Fibroblast of skin of right biceps (primary cell): ENCODE measurements at regions not wholly inside any gene's neighbourhood (a gene's known extent, or its start where the extent isn't known, plus 50 kb on each side); places are given as distances from the start of the nearest gene placed in this dataset.

Experiments used
- DNase-seq: peaks from one replicate; pipeline ENCODE4 v3.0.0-alpha.2; 2013

GRCh38 chr2:18639756-18640453 lies 50.5 kb upstream of the NT5C1B start:
- no peak for DNase-seq
